Bronchial epithelial cell (primary cell): ENCODE measurements at regions not wholly inside any gene's neighbourhood (a gene's known extent, or its start where the extent isn't known, plus 50 kb on each side); places are given as distances from the start of the nearest gene placed in this dataset.

Experiments used
- DNase-seq: peaks from one replicate; pipeline ENCODE4 v3.0.0-alpha.2; 2010; ENCODE audit warnings: low read depth
- FAIRE-seq: peaks from 2 replicates; lab custom pipeline; 2011; peaks lifted over from hg19 to GRCh38; lab: Jason Lieb, UNC
- H3K27me3 ChIP-seq: 2 replicates; pipeline ENCODE4 v1.5.1; 2011; ENCODE audit warnings: low read length; ENCODE audit not compliant: control insufficient read depth, insufficient read depth
- H3K36me3 ChIP-seq: 2 replicates; pipeline ENCODE4 v1.5.1; 2011; ENCODE audit warnings: low read length; ENCODE audit not compliant: control insufficient read depth, insufficient read depth
- H3K4me3 ChIP-seq: 2 replicates; pipeline ENCODE4 v1.5.1; 2011; ENCODE audit warnings: mild to moderate bottlenecking, low read depth, low read length, control low read depth
- TF ChIP-seq, protein P1 (sequence below): IDR thresholded peaks from 2 replicates; pipeline ENCODE4 v1.5.1; 2011; ENCODE audit warnings: mild to moderate bottlenecking, moderate library complexity, low read length, control low read depth, inconsistent platforms; ENCODE audit not compliant: insufficient read depth, severe bottlenecking

DNA sequence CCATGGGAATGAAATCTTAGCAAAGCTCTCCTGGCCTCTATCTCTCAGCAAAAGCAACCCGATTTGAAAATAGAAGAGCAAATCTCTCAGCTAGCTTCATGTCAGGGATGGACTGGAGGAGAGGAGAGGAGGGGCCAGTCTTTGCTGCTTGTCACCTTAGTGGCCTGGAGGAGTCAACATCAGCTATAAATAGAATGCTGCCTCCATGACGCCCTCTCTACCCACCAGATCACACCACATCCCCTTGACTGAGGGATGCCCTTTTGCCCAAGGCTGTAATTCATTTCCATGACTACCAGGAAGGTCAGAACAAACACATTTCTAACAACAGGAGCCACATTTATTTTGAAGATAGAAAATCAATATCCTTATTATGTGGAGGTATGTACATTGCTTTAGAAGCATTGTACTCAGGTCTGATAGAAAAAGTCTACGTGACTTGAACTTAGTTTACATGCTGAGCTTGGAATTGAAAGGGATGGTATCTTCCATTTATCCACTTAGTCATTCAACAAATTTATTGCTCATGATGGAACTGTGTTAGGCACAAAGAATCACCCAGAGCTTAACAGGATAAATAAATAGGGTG is 92.4 kb upstream of the LIFR start:
- TF ChIP-seq, protein P1, sequence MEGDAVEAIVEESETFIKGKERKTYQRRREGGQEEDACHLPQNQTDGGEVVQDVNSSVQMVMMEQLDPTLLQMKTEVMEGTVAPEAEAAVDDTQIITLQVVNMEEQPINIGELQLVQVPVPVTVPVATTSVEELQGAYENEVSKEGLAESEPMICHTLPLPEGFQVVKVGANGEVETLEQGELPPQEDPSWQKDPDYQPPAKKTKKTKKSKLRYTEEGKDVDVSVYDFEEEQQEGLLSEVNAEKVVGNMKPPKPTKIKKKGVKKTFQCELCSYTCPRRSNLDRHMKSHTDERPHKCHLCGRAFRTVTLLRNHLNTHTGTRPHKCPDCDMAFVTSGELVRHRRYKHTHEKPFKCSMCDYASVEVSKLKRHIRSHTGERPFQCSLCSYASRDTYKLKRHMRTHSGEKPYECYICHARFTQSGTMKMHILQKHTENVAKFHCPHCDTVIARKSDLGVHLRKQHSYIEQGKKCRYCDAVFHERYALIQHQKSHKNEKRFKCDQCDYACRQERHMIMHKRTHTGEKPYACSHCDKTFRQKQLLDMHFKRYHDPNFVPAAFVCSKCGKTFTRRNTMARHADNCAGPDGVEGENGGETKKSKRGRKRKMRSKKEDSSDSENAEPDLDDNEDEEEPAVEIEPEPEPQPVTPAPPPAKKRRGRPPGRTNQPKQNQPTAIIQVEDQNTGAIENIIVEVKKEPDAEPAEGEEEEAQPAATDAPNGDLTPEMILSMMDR, result no peak
- no peak for DNase-seq
- Histone ChIP-seq H3K36me3 (no peaks in the 10 kb centered on the region), H3K27me3 (no peaks in the 10 kb centered on the region), H3K4me3 (no peak overlapping the region)
- no peak for FAIRE-seq

DNA sequence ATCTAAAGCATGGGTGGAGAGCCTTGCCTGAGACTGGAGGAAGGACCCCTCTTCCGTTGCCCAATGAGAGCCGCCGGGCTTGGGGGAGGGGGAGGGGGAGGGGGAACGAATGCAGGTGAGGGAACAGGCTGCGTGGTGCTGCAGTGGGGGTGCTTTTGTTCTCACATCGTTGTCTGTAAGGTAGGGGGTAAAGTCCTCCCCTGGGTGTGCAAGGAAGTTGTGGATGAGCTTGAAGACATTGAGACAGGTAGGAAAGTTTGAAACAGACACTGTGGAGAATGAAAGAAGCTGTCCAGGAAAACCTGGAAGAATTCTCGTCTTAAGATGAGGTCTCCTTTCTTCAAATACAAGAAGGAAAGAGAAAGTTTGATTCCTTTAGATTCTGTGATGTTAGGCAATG is 94.1 kb upstream of the LIFR start:
- FAIRE-seq (no peak), DNase-seq (no peak)
- H3K27me3 ChIP-seq, result no peaks in the 10 kb centered on the region
- H3K4me3 ChIP-seq, result no peak overlapping the region
- TF ChIP-seq, protein P1, result no peak
- H3K36me3 ChIP-seq, result no peaks in the 10 kb centered on the region

DNA sequence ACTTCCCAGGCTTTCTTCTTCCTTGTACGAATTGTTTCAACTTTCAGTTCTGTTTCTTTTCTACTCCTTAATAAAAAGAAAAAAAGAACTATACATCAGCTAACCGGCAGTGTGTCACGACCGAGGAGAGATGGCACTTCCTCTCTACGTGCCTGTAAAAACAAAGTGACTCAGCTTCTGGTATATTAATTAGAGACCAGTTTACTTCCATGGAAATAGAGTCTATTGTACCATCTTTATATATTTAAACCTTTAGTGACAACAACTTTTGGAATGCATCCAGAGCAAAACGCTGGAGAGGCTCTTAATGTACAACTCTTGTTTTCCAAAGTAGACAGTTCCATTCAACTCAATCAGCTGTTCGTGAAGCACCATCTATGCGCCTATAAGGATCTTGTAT is 94.5 kb upstream of the LIFR start:
- TF ChIP-seq, protein P1, result no peak
- H3K36me3 ChIP-seq, result no peaks in the 10 kb centered on the region
- DNase-seq (peak; percentile 54), FAIRE-seq (no peak)
- H3K4me3 ChIP-seq, result no peak overlapping the region
- no peaks in the 10 kb centered on the region for H3K27me3 ChIP-seq

DNA sequence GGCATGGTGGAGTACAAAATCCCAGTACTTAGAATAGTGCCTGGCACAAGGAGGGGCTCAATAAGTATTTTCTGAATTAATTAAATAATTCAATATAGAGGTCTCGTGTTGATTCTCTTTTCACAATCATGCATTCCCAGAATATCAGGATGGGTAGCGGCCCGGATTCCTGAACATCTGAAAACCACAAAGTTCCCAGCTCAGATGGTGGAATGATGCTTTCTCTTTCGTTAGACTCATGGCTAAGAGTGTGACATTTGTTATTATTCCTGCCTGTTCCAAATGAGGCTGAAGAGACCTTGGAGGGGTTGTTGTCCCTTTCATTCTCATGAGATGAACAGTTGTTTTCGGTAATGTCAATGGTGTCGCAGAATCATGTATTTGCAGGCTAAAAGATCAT is 95.4 kb upstream of the LIFR start:
- no peak for FAIRE-seq
- no peaks in the 10 kb centered on the region for H3K36me3 ChIP-seq
- H3K4me3 ChIP-seq, result no peak overlapping the region
- DNase-seq, result no peak
- no peaks in the 10 kb centered on the region for H3K27me3 ChIP-seq
- TF ChIP-seq, protein P1, result no peak

DNA sequence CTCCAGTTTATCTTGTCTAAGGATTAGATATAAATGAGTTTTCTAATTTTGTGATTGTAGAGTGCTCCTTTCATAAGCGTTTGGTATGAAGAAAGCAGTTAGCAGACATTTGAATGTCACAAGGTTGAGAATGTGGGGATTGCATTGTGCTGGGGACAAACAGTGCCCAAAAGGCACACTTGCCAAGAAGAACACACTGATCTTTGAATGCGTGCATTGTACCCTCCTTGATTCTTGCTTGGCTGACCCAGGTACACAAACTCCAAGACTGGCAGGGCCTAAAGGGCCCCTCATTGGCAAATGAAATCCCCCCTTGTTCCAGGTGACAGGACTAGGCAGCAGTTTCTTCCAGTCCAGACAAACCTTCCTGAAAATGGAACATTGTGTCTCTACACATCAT is 96.9 kb upstream of the LIFR start:
- no peak for FAIRE-seq
- H3K4me3 ChIP-seq, result no peak overlapping the region
- H3K27me3 ChIP-seq, result no peaks in the 10 kb centered on the region
- TF ChIP-seq, protein P1, result no peak
- no peak for DNase-seq
- H3K36me3 ChIP-seq, result no peaks in the 10 kb centered on the region

DNA sequence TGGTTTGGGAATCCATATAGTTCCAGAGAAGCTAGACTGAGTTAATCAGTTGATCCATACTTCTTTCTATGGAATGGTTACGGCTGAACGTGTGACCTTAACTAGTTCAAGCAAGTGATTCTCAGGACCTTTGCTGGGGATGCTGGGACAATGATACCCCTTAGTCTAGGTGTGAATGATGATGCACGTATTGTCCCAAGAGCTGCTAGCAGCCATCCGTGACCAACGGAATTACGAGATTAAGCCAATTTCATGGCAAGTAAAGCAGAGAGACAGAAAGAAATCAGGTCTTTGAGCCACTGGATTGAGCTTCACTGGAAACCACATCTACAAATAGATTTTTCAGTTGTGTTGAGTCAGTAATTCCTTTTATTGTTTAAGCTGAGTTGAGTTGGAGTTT is 99.2 kb upstream of the LIFR start:
- Histone ChIP-seq H3K36me3 (no peaks in the 10 kb centered on the region), H3K4me3 (no peak overlapping the region), H3K27me3 (no peaks in the 10 kb centered on the region)
- TF ChIP-seq, protein P1, result no peak
- FAIRE-seq (no peak), DNase-seq (no peak)
